ENCODE measurements at regions not wholly inside any gene's neighbourhood (a gene's known extent, or its start where the extent isn't known, plus 50 kb on each side); places are given as distances from the start of the nearest gene placed in this dataset.

GRCh38 chr9:135198144-135198543 lies 110.7 kb downstream of the OLFM1 start:
- no peak for DNase-seq

GRCh38 chr9:135198586-135199285 lies 111.3 kb downstream of the OLFM1 start:
- no peak for DNase-seq

- DNase-seq = no peak
Observed at GRCh38 chr9:135199489-135199888, 112.0 kb downstream of the OLFM1 start.

- no peak for DNase-seq
Observed at GRCh38 chr9:135201711-135202110, 114.2 kb downstream of the OLFM1 start.

- no peak for DNase-seq
Observed at GRCh38 chr9:135204177-135204576, 116.7 kb downstream of the OLFM1 start.

- no peak for DNase-seq
Observed at GRCh38 chr9:135209136-135209535, 121.7 kb downstream of the OLFM1 start.

GRCh38 chr9:135209852-135210251 lies 122.4 kb downstream of the OLFM1 start:
- no peak for DNase-seq

GRCh38 chr9:135210676-135211523 lies 123.4 kb downstream of the OLFM1 start:
- DNase-seq = no peak

GRCh38 chr9:135211524-135211890 lies 124.0 kb downstream of the OLFM1 start:
- DNase-seq = no peak

- no peak for DNase-seq
Observed at GRCh38 chr9:135212961-135213360, 125.5 kb downstream of the OLFM1 start.

GRCh38 chr9:135213566-135213965 lies 126.1 kb downstream of the OLFM1 start:
- no peak for DNase-seq

GRCh38 chr9:135214054-135214640 lies 126.7 kb downstream of the OLFM1 start:
- DNase-seq = no peak

GRCh38 chr9:135214706-135215105 lies 127.2 kb downstream of the OLFM1 start:
- DNase-seq = no peak

- no peak for DNase-seq
Observed at GRCh38 chr9:135215571-135216161, 128.2 kb downstream of the OLFM1 start.

GRCh38 chr9:135216236-135216635 lies 128.8 kb downstream of the OLFM1 start:
- DNase-seq = no peak

GRCh38 chr9:135216791-135217441 lies 129.4 kb downstream of the OLFM1 start:
- peak; percentile 50 for DNase-seq

GRCh38 chr9:135217836-135218235 lies 130.4 kb downstream of the OLFM1 start:
- no peak for DNase-seq

- DNase-seq = no peak
Observed at GRCh38 chr9:135218331-135219225, 131.1 kb downstream of the OLFM1 start.

GRCh38 chr9:135219676-135220600 lies 132.5 kb downstream of the OLFM1 start:
- DNase-seq = no peak

Measured in NCI-H82 (cell line).